KMS-11 (cell line): ENCODE measurements at regions not wholly inside any gene's neighbourhood (a gene's known extent, or its start where the extent isn't known, plus 50 kb on each side); places are given as distances from the start of the nearest gene placed in this dataset.
"Not testable (repeated sequence)": the region's sequence is repeated elsewhere in the genome, so short reads cannot be mapped to it uniquely, and the experiment has no call there.

Experiments used
- H2AFZ ChIP-seq: fragments of 200-600 bp; sonication (generic); 2 replicates; pipeline ENCODE4 v1.6.1; 2016; ENCODE audit warnings: antibody characterized with exemption, mixed run types, low read depth
- H3K27ac ChIP-seq: fragments of 200-600 bp; sonication (generic); 2 replicates; pipeline ENCODE4 v1.6.1; 2016; ENCODE audit warnings: mild to moderate bottlenecking, mixed run types
- H3K27me3 ChIP-seq: fragments of 200-600 bp; sonication (generic); 2 replicates; pipeline ENCODE4 v1.6.1; 2017; ENCODE audit warnings: mild to moderate bottlenecking, low read depth, mixed run types, moderate library complexity; ENCODE audit not compliant: insufficient read depth
- H3K36me3 ChIP-seq: fragments of 200-600 bp; sonication (generic); 2 replicates; pipeline ENCODE4 v1.6.1; 2017; ENCODE audit warnings: mild to moderate bottlenecking, mixed run types; ENCODE audit not compliant: insufficient read depth
- H3K4me1 ChIP-seq: fragments of 200-600 bp; sonication (generic); 2 replicates; pipeline ENCODE4 v1.6.1; 2016; ENCODE audit warnings: mild to moderate bottlenecking, low read depth, mixed run types; ENCODE audit not compliant: poor library complexity, severe bottlenecking
- H3K4me2 ChIP-seq: fragments of 200-600 bp; sonication (generic); 2 replicates; pipeline ENCODE4 v1.7.0; 2016; ENCODE audit warnings: mild to moderate bottlenecking, mixed run types
- H3K4me3 ChIP-seq: fragments of 200-600 bp; sonication (generic); IDR thresholded peaks from 2 replicates; pipeline ENCODE4 v1.6.1; 2017; ENCODE audit warnings: low read depth, low read length, mixed read lengths; ENCODE audit not compliant: insufficient read depth
- H3K79me2 ChIP-seq: fragments of 200-600 bp; sonication (generic); 2 replicates; pipeline ENCODE4 v1.6.1; 2016; ENCODE audit warnings: low read depth, mixed run types; ENCODE audit not compliant: insufficient read depth
- H3K9ac ChIP-seq: fragments of 200-600 bp; sonication (generic); 2 replicates; pipeline ENCODE4 v1.6.1; 2016; ENCODE audit warnings: mild to moderate bottlenecking, mixed run types
- H4K20me1 ChIP-seq: fragments of 200-600 bp; sonication (generic); 2 replicates; pipeline ENCODE4 v1.6.1; 2016; ENCODE audit warnings: mild to moderate bottlenecking, mixed run types; ENCODE audit not compliant: insufficient read depth

GRCh38 chr15:30720825-30721224 lies 94.9 kb downstream of the ARHGAP11B start:
- H3K4me3 ChIP-seq, H4K20me1 ChIP-seq, H3K4me1 ChIP-seq, H3K36me3 ChIP-seq, H3K79me2 ChIP-seq, H3K27me3 ChIP-seq, H3K27ac ChIP-seq, H3K9ac ChIP-seq, H3K4me2 ChIP-seq, H2AFZ ChIP-seq: not testable (repeated sequence)

- H3K79me2 ChIP-seq, H3K27me3 ChIP-seq, H3K4me2 ChIP-seq, H4K20me1 ChIP-seq, H3K4me3 ChIP-seq, H3K27ac ChIP-seq, H3K4me1 ChIP-seq, H3K9ac ChIP-seq, H3K36me3 ChIP-seq, H2AFZ ChIP-seq: not testable (repeated sequence)
Measured at GRCh38 chr15:30721529-30721928, 95.6 kb downstream of the ARHGAP11B start.

- H4K20me1 ChIP-seq, H3K79me2 ChIP-seq, H3K27me3 ChIP-seq, H3K9ac ChIP-seq, H3K27ac ChIP-seq, H3K4me2 ChIP-seq, H3K4me1 ChIP-seq, H2AFZ ChIP-seq, H3K4me3 ChIP-seq, H3K36me3 ChIP-seq: not testable (repeated sequence)
Measured at GRCh38 chr15:30723540-30724175, 97.7 kb downstream of the ARHGAP11B start.

- not testable (repeated sequence) for H4K20me1 ChIP-seq, H3K36me3 ChIP-seq
Measured at GRCh38 chr15:30729880-30730590, 104.1 kb downstream of the ARHGAP11B start.

GRCh38 chr15:30730633-30731032 lies 104.7 kb downstream of the ARHGAP11B start:
- not testable (repeated sequence) for H2AFZ ChIP-seq, H3K27ac ChIP-seq, H4K20me1 ChIP-seq, H3K9ac ChIP-seq, H3K4me2 ChIP-seq, H3K36me3 ChIP-seq, H3K79me2 ChIP-seq, H3K4me1 ChIP-seq, H3K27me3 ChIP-seq, H3K4me3 ChIP-seq

More at GRCh38 chr15:30729880-30730590, 104.1 kb downstream of the ARHGAP11B start:
- H3K27ac ChIP-seq, H2AFZ ChIP-seq, H3K27me3 ChIP-seq, H3K9ac ChIP-seq, H3K4me1 ChIP-seq, H3K4me2 ChIP-seq, H3K79me2 ChIP-seq, H3K4me3 ChIP-seq: not testable (repeated sequence)

GRCh38 chr15:30732100-30732499 lies 106.2 kb downstream of the ARHGAP11B start:
- not testable (repeated sequence) for H3K27me3 ChIP-seq

GRCh38 chr15:30735884-30736564 lies 110.1 kb downstream of the ARHGAP11B start:
- H3K27ac ChIP-seq = not testable (repeated sequence)

More at GRCh38 chr15:30732100-30732499, 106.2 kb downstream of the ARHGAP11B start:
- H3K4me2 ChIP-seq, H3K27ac ChIP-seq, H2AFZ ChIP-seq, H3K9ac ChIP-seq, H3K36me3 ChIP-seq, H3K79me2 ChIP-seq, H3K4me3 ChIP-seq, H4K20me1 ChIP-seq, H3K4me1 ChIP-seq: not testable (repeated sequence)

GRCh38 chr15:30742796-30743195 lies 116.9 kb downstream of the ARHGAP11B start:
- H3K36me3 ChIP-seq, H3K4me2 ChIP-seq: not testable (repeated sequence)

More at GRCh38 chr15:30735884-30736564, 110.1 kb downstream of the ARHGAP11B start:
- H2AFZ ChIP-seq, H4K20me1 ChIP-seq, H3K36me3 ChIP-seq, H3K27me3 ChIP-seq, H3K4me1 ChIP-seq, H3K9ac ChIP-seq, H3K4me3 ChIP-seq, H3K4me2 ChIP-seq, H3K79me2 ChIP-seq: not testable (repeated sequence)

GRCh38 chr15:30749048-30749447 lies 123.1 kb downstream of the ARHGAP11B start:
- H3K79me2 ChIP-seq, H3K36me3 ChIP-seq, H4K20me1 ChIP-seq, H2AFZ ChIP-seq, H3K9ac ChIP-seq, H3K27ac ChIP-seq, H3K4me3 ChIP-seq, H3K4me1 ChIP-seq, H3K4me2 ChIP-seq, H3K27me3 ChIP-seq: not testable (repeated sequence)

More at GRCh38 chr15:30742796-30743195, 116.9 kb downstream of the ARHGAP11B start:
- H3K79me2 ChIP-seq, H3K27ac ChIP-seq, H3K27me3 ChIP-seq, H2AFZ ChIP-seq, H3K4me1 ChIP-seq, H4K20me1 ChIP-seq, H3K9ac ChIP-seq, H3K4me3 ChIP-seq: not testable (repeated sequence)

- not testable (repeated sequence) for H3K4me1 ChIP-seq, H3K27ac ChIP-seq, H3K36me3 ChIP-seq, H3K9ac ChIP-seq, H3K4me2 ChIP-seq, H3K27me3 ChIP-seq, H3K4me3 ChIP-seq, H2AFZ ChIP-seq, H3K79me2 ChIP-seq, H4K20me1 ChIP-seq
Measured at GRCh38 chr15:30755036-30755687, 129.2 kb downstream of the ARHGAP11B start.
